KMS-11 (cell line): ENCODE measurements at regions not wholly inside any gene's neighbourhood (a gene's known extent, or its start where the extent isn't known, plus 50 kb on each side); places are given as distances from the start of the nearest gene placed in this dataset.

ENCODE experiments used
- H2AFZ ChIP-seq: fragments of 200-600 bp; sonication (generic); 2 replicates; pipeline ENCODE4 v1.6.1; 2016; ENCODE audit warnings: antibody characterized with exemption, mixed run types, low read depth
- H3K27ac ChIP-seq: fragments of 200-600 bp; sonication (generic); 2 replicates; pipeline ENCODE4 v1.6.1; 2016; ENCODE audit warnings: mild to moderate bottlenecking, mixed run types
- H3K27me3 ChIP-seq: fragments of 200-600 bp; sonication (generic); 2 replicates; pipeline ENCODE4 v1.6.1; 2017; ENCODE audit warnings: mild to moderate bottlenecking, low read depth, mixed run types, moderate library complexity; ENCODE audit not compliant: insufficient read depth
- H3K36me3 ChIP-seq: fragments of 200-600 bp; sonication (generic); 2 replicates; pipeline ENCODE4 v1.6.1; 2017; ENCODE audit warnings: mild to moderate bottlenecking, mixed run types; ENCODE audit not compliant: insufficient read depth
- H3K4me1 ChIP-seq: fragments of 200-600 bp; sonication (generic); 2 replicates; pipeline ENCODE4 v1.6.1; 2016; ENCODE audit warnings: mild to moderate bottlenecking, low read depth, mixed run types; ENCODE audit not compliant: poor library complexity, severe bottlenecking
- H3K4me2 ChIP-seq: fragments of 200-600 bp; sonication (generic); 2 replicates; pipeline ENCODE4 v1.7.0; 2016; ENCODE audit warnings: mild to moderate bottlenecking, mixed run types
- H3K4me3 ChIP-seq: fragments of 200-600 bp; sonication (generic); IDR thresholded peaks from 2 replicates; pipeline ENCODE4 v1.6.1; 2017; ENCODE audit warnings: low read depth, low read length, mixed read lengths; ENCODE audit not compliant: insufficient read depth
- H3K79me2 ChIP-seq: fragments of 200-600 bp; sonication (generic); 2 replicates; pipeline ENCODE4 v1.6.1; 2016; ENCODE audit warnings: low read depth, mixed run types; ENCODE audit not compliant: insufficient read depth
- H3K9ac ChIP-seq: fragments of 200-600 bp; sonication (generic); 2 replicates; pipeline ENCODE4 v1.6.1; 2016; ENCODE audit warnings: mild to moderate bottlenecking, mixed run types
- H4K20me1 ChIP-seq: fragments of 200-600 bp; sonication (generic); 2 replicates; pipeline ENCODE4 v1.6.1; 2016; ENCODE audit warnings: mild to moderate bottlenecking, mixed run types; ENCODE audit not compliant: insufficient read depth
- CTCF ChIP-seq: fragments of 200-600 bp; sonication (generic); conservative IDR thresholded peaks from 2 replicates; pipeline ENCODE4 v1.6.1; 2017; ENCODE audit warnings: low read depth, mild to moderate bottlenecking, antibody characterized with exemption, low read length, moderate library complexity, mixed read lengths

GRCh38 chr4:82049294-82049693, 324.5 kb downstream of the HNRNPD start:
- Histone ChIP-seq H3K4me1 (no peaks in the 10 kb centered on the region), H3K4me3 (no peak overlapping the region), H4K20me1 (no peaks in the 10 kb centered on the region), H3K36me3 (no peaks in the 10 kb centered on the region), H3K9ac (no peak overlapping the region), H3K4me2 (no peak overlapping the region), H3K79me2 (no peaks in the 10 kb centered on the region), H3K27ac (no peak overlapping the region), H3K27me3 (no peaks in the 10 kb centered on the region), H2AFZ (no peak overlapping the region)
- no peak for TF ChIP-seq CTCF

GRCh38 chr4:82047731-82048130, 326.1 kb downstream of the HNRNPD start:
- Histone ChIP-seq H2AFZ (no peak overlapping the region), H4K20me1 (no peaks in the 10 kb centered on the region), H3K4me2 (no peak overlapping the region), H3K27me3 (peaks cover 6% of the 10 kb centered on the region; the same call in 1 of the 2 replicates), H3K36me3 (no peaks in the 10 kb centered on the region), H3K79me2 (no peaks in the 10 kb centered on the region), H3K4me1 (no peaks in the 10 kb centered on the region), H3K9ac (no peak overlapping the region), H3K27ac (no peak overlapping the region), H3K4me3 (no peak overlapping the region)
- TF ChIP-seq CTCF = no peak

GRCh38 chr4:82046796-82047195, 327.0 kb downstream of the HNRNPD start:
- Histone ChIP-seq H3K27ac (no peak overlapping the region), H3K4me3 (no peak overlapping the region), H4K20me1 (no peaks in the 10 kb centered on the region), H2AFZ (no peak overlapping the region), H3K4me1 (no peaks in the 10 kb centered on the region), H3K79me2 (no peaks in the 10 kb centered on the region), H3K36me3 (no peaks in the 10 kb centered on the region), H3K27me3 (peaks cover 6% of the 10 kb centered on the region; the same call in 1 of the 2 replicates), H3K9ac (no peak overlapping the region), H3K4me2 (no peak overlapping the region)
- TF ChIP-seq CTCF = no peak

- Histone ChIP-seq H3K36me3 (no peaks in the 10 kb centered on the region), H2AFZ (no peak overlapping the region), H3K27ac (no peak overlapping the region), H3K4me3 (no peak overlapping the region), H3K27me3 (peaks cover 6% of the 10 kb centered on the region; the same call in 1 of the 2 replicates), H3K4me2 (no peak overlapping the region), H3K4me1 (no peaks in the 10 kb centered on the region), H3K9ac (no peak overlapping the region), H3K79me2 (no peaks in the 10 kb centered on the region), H4K20me1 (no peaks in the 10 kb centered on the region)
- TF ChIP-seq CTCF = no peak
These were observed 328.5 kb downstream of the HNRNPD start for GRCh38 chr4:82045267-82045666.
